Heart left ventricle (tissue), 13 donors: ENCODE measurements at regions not wholly inside any gene's neighbourhood (a gene's known extent, or its start where the extent isn't known, plus 50 kb on each side); places are given as distances from the start of the nearest gene placed in this dataset.

Experiments
- POLR2A ChIP-seq, 2 donors: fragments of 450-650 bp; IDR thresholded peaks; one replicate each; pipeline ENCODE4 v1.6.1; 2017; ENCODE audit warnings: antibody characterized with exemption in 2 of 2, mild to moderate bottlenecking in 2 of 2, moderate library complexity in 2 of 2
- TF ChIP-seq, protein P1 (sequence below), 12 donors: fragments of 200-600 bp; sonication (generic) in 4 of 12; IDR thresholded peaks; one replicate each; pipeline versions ENCODE4 v1.5.0 to v1.8.0; 2018 to 2022; ENCODE audit warnings: antibody characterized with exemption in 12 of 12, mild to moderate bottlenecking in 5 of 12
- donor health status: ischemic (EF 13 %, LVEDD 7.1; RV severe dilation, severe dysfunction).
- donor health status: DM: no; HTN: yes; CAD: no.
- donor health status: DM: no; HTN: no; CAD: no.
- donor health status: ischemic (EF 25% LVEDD 6.9; RV normal size, moderate dysfunction).
- donor health status: ischemic (EF 25% LVEDD 5.7; RV mildly dilated, moderate dysfunction).
- donor health status: ischemic (EF 35%, LVEDD 5.7; RV mildly dilated, moderate dysfunction).
- donor health status: nonischemic (EF 11% LVEDD 7.7; RV severe dilation, severe dysfunction).
- donor health status: DM: yes; HTN: yes; CAD: no.
- donor health status: PGD.
- donor health status: ischemic (EF 29% LVEDD 5.4; RV normal size, mild dysfunction).
- donor health status: nonischemic (EF 23%, LVEDD 6.1; RV moderate dilation, normal function).

DNA sequence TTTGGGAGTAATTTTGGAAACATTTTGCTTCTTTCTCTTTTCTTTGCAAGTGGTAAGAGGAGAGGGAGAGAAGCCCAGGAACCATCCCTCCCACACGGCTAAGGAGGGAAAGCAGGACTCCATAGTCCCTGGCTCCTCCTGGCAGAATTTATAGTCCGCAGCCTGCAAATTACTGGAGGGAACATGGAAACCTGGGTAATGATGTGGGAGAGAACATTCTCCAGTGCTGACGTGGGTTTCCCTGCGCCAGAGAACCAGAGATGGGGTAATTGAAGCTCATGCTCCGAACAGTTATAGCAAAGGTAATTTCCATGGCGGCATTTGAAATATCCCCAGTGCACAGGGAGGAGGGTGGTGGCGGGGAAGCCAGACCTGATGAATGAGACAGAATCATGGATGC, 320.4 kb downstream of the RPS24 start:
- TF ChIP-seq, protein P1, sequence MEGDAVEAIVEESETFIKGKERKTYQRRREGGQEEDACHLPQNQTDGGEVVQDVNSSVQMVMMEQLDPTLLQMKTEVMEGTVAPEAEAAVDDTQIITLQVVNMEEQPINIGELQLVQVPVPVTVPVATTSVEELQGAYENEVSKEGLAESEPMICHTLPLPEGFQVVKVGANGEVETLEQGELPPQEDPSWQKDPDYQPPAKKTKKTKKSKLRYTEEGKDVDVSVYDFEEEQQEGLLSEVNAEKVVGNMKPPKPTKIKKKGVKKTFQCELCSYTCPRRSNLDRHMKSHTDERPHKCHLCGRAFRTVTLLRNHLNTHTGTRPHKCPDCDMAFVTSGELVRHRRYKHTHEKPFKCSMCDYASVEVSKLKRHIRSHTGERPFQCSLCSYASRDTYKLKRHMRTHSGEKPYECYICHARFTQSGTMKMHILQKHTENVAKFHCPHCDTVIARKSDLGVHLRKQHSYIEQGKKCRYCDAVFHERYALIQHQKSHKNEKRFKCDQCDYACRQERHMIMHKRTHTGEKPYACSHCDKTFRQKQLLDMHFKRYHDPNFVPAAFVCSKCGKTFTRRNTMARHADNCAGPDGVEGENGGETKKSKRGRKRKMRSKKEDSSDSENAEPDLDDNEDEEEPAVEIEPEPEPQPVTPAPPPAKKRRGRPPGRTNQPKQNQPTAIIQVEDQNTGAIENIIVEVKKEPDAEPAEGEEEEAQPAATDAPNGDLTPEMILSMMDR (IDR thresholded peaks at IDR 0.05), result no peak
- no peak for TF ChIP-seq POLR2A (IDR thresholded peaks at IDR 0.05)
